ENCODE measurements at regions not wholly inside any gene's neighbourhood (a gene's known extent, or its start where the extent isn't known, plus 50 kb on each side); places are given as distances from the start of the nearest gene placed in this dataset.

GRCh38 chr9:30575691-30576090 lies 1808.8 kb upstream of the ACO1 start:
- H3K4me3 ChIP-seq (replicated peaks in 1 of 3; ENCODE audit: insufficient read depth in 1 of 3, low read depth in 1 of 3, low read length in 3 of 3), result no peak overlapping the region
- no TSS peak for BruUV-seq (replicated peaks)
- no peaks in the 10 kb centered on the region for H3K79me2 ChIP-seq (ENCODE audit: control insufficient read depth, insufficient read depth, low read length)
- TF ChIP-seq GATA2 (IDR thresholded peaks at IDR 0.05; ENCODE audit: insufficient read depth, insufficient read length, low read depth, low read length) (no peak), FOS (IDR thresholded peaks at IDR 0.05; ENCODE audit: borderline replicate concordance, insufficient read depth, low read length) (no peak), POLR2AphosphoS5 (IDR thresholded peaks at IDR 0.05; ENCODE audit: insufficient read depth, low read depth, low read length) (no peak), CTCF (IDR thresholded peaks at IDR 0.05; ENCODE audit: extremely low read depth in 1 of 2, insufficient read depth in 1 of 2, low read depth in 1 of 2, low read length in 2 of 2) (no peak), POLR2A (IDR thresholded peaks at IDR 0.05; ENCODE audit: low read depth, low read length) (no peak), MAX (IDR thresholded peaks at IDR 0.05; ENCODE audit: insufficient read depth, insufficient read length) (no peak), EZH2 (IDR thresholded peaks at IDR 0.05; ENCODE audit: borderline replicate concordance, low read depth, low read length, severe bottlenecking) (no peak), MYC (IDR thresholded peaks at IDR 0.05; ENCODE audit: low read depth, low read length) (no peak), JUN (IDR thresholded peaks at IDR 0.05; ENCODE audit: borderline replicate concordance, insufficient read depth, insufficient read length, low read depth) (no peak)
- ChIA-PET POLR2A (no interaction called here), CTCF (no interaction called here)
- no peak for DNase-seq (ENCODE audit: low read depth, low spot score)
- H3K36me3 ChIP-seq (ENCODE audit: control insufficient read depth in 2 of 2, extremely low read depth in 1 of 2, insufficient read depth in 2 of 2, low read length in 2 of 2), result no peaks in the 10 kb centered on the region
- intact Hi-C loops (cut with micrococcal nuclease) (no loop called here), dilution Hi-C loops (cut with MboI; ENCODE audit: extremely low pct_ligation_motif_present, low sequenced_read_pairs) (no loop called here)
- H3K27me3 ChIP-seq (ENCODE audit: control insufficient read depth in 2 of 2, insufficient read depth in 2 of 2, low read length in 2 of 2), result no peaks in the 10 kb centered on the region
- no peaks in the 10 kb centered on the region for H3K4me1 ChIP-seq (ENCODE audit: control insufficient read depth, extremely low read depth, insufficient read depth, low read length)
- H3K27ac ChIP-seq (ENCODE audit: insufficient read depth, low read depth, low read length), result no peak overlapping the region
- FAIRE-seq, result no peak
- H3K9me1 ChIP-seq (replicated peaks; ENCODE audit: control insufficient read depth, extremely low read depth, insufficient read depth, low read length), result no peaks in the 10 kb centered on the region
- no peak overlapping the region for H3K9ac ChIP-seq (replicated peaks; ENCODE audit: extremely low read depth, insufficient read depth, low read length)
- H4K20me1 ChIP-seq (replicated peaks; ENCODE audit: control insufficient read depth, extremely low read depth, insufficient read depth, low read length), result no peaks in the 10 kb centered on the region
- H3K9me3 ChIP-seq (replicated peaks; ENCODE audit: control insufficient read depth, insufficient read depth, low read length), result peaks cover 2% of the 10 kb centered on the region
- H2AFZ ChIP-seq (ENCODE audit: low read depth, low read length), result no peak overlapping the region
- no peak overlapping the region for H3K4me2 ChIP-seq (ENCODE audit: insufficient read depth, low read length)
